HG03060 (cell line): ENCODE measurements at regions not wholly inside any gene's neighbourhood (a gene's known extent, or its start where the extent isn't known, plus 50 kb on each side); places are given as distances from the start of the nearest gene placed in this dataset.

Source experiments
- ATAC-seq: cut with Tn5 transposase; IDR thresholded peaks from one replicate; pipeline ENCODE4 v1.9.1; 2021; ENCODE audit warnings: low read depth, moderate number of reproducible peaks; ENCODE audit not compliant: unreplicated experiment

DNA sequence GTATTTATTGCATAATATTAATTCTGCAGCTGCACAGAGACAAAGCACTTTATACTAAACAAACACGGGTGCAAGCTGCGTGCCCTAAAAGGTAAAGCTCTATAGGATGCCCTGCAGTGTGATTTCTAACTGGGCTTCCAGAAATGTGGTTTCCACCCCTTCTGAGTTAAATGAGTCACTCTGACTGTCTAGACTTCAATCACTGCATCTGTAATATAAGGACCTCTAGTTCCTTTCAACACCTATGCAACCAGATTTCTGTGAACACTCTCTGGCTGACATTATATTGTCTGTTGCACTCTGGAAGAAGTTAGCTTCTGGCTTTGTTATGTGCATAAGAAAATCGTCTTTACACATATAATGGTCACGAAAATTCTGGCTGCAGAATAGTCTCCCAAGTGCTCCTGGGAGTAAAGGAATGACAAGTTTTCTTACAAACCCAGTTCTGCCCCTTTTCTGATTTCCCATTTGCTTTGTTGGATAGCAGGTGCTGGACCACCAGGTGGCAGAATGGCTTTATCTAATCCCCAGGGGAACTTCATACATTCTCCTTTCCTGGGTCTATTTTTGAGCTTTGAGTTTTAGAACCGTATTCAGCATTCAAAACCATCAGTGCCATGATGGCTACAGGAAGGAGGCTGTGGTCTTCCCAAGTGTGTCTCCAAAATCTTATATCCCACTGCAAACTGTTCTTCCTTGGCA is 842.2 kb downstream of the STIM2 start:
- ATAC-seq = no peak

GRCh38 chr4:27703771-27704170 is 843.1 kb downstream of the STIM2 start:
- ATAC-seq = no peak

DNA sequence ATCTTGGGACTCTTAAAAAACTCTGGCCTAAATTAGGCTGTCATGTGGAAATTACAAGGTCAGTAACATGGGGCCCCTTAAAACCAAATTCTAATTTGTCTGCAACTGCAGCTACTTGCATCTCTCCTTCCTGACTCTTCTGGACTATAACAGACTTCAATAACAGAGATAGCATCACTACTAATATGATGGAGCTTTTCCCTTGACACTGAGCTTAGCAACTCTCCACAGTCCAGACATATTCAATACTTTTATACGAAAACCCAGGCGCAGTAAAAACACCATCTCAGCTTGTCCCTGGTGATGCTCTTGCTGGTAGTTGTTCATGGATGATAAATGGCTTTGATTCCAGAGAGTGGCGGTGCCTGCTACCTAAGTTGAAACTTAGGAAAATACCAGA is 850.4 kb downstream of the STIM2 start:
- ATAC-seq = no peak

GRCh38 chr4:27714073-27714472 is 853.4 kb downstream of the STIM2 start:
- ATAC-seq = no peak

- no peak for ATAC-seq
Observed at GRCh38 chr4:27716693-27717430, 856.2 kb downstream of the STIM2 start.

- ATAC-seq = no peak
Observed at GRCh38 chr4:27717431-27717755, 856.8 kb downstream of the STIM2 start.

GRCh38 chr4:27720010-27720766 is 859.5 kb downstream of the STIM2 start:
- peak; percentile 60 for ATAC-seq

- ATAC-seq = no peak
Observed at GRCh38 chr4:27721193-27721592, 860.6 kb downstream of the STIM2 start.

GRCh38 chr4:27728892-27729291 is 868.3 kb downstream of the STIM2 start:
- ATAC-seq = no peak

GRCh38 chr4:27742816-27743215 is 882.2 kb downstream of the STIM2 start:
- ATAC-seq = no peak

DNA sequence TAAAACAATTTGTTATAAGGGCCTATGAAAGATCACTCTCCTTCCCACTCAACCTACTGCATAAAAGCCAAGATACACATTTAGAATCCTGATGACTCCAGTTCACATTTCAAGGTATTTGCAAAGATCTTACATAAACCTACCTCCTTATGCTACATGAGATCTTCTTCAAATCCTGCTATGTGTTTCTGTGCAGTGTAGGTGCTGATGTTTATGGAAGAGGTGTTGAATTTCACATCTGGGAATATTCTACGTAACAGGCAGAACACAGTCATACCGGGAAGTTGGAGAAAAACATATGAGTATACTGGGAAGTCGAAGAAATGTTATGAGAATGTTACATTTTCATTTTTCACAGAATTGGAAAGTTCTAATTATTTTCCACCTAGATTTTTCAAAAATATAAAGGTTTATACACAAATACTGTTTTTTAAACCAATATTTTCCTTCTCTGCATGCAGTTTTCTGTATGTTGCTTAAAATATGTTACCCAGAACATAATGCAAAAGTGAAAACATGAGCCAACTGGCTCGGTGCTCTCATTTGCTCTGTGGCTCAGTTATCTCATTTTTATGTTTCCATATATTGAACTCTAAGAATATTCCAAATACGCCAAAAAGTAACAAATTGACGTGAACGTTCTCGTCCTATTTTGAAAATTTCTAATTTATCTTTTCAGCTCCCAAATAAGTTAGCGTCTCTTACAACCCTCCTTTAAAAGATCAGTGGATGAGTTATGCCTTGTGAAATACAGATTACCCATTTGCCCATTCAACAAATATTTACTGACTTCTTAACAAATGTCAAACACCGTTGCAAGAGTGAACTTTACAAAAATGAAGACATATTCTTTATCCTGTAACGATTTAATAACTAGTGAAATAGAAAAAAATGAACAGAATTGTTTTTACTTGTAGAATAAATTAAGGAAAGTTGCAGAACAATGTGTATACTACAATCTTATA is 899.3 kb downstream of the STIM2 start:
- ATAC-seq = no peak

- no peak for ATAC-seq
Observed at GRCh38 chr4:27763830-27764525, 903.3 kb downstream of the STIM2 start.

DNA sequence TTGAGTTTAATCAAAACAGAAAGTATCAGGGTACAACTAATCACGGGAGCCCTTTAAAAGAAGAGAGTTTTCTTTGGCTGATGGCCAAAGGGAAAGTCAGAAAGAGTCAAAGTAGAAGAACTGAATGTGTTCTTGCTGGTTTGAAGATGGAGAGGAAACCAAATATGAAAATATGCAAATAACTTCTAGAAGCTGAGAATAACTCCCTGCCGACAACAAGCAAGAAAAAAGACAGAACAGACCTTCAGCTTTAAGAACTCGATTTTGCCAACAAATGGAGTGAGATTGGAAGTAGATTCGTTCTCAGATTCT is 903.8 kb downstream of the STIM2 start:
- ATAC-seq = no peak

DNA sequence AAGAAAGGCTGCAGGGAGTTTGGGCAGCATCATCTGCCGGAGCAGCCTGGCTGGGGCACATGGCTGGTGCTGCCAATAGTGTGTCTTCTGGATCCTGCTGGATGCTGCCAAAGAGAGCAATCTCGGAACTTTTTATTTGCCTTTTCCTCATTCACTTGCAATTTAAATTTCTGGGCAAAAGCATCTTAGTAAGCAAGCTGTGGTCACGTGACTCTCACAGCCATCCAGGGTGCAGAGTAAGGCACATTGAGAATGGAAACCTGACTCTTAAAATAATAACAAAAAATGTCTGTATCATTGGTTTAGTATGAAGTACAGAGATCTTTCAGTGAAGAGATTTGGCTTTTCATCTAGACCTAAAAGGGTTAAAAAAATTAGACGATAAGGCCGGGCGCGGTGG is 910.3 kb downstream of the STIM2 start:
- no peak for ATAC-seq

- no peak for ATAC-seq
Observed at GRCh38 chr4:27775156-27775555, 914.5 kb downstream of the STIM2 start.

- no peak for ATAC-seq
Observed at GRCh38 chr4:27779827-27780226, 919.2 kb downstream of the STIM2 start.

GRCh38 chr4:27787195-27787594 is 926.6 kb downstream of the STIM2 start:
- no peak for ATAC-seq

- ATAC-seq = no peak
Observed at GRCh38 chr4:27789773-27790172, 929.1 kb downstream of the STIM2 start.

DNA sequence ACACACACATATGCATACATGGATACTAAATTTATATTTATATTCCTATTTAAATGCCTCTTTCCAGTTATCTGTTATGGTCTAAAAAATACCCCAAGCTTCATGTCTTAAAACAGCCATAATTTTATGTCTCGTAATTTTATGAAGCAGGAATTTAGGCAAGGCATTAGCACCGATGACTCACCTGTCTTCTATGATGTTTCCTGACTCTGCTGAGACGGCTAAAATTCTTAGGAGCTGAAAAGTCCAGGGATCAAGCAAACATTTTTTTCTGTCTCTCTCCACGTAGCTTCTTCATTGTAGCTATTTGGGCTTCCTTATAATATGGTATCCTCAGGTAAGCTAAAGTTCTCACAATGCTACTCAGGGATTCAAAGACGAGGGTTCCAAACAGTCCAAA is 930.3 kb downstream of the STIM2 start:
- no peak for ATAC-seq

DNA sequence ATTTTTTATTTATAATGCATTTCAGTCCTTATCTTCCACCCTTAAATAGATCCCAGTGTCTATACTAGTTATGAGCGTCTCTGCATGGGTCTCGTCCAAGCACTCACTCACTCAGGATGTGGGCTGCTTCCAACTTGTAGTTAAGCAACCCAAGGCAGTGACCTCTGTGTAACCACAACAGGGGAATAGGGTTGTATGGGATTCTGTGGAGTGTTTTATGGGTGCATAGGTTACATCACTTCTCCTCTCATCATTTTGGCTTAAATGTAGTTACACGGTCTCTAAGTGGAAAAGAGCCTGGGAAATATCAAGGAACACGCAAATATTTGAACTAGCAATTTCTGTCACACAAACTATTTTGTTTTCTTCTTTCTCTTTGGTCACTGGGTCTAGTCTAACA is 931.0 kb downstream of the STIM2 start:
- no peak for ATAC-seq
